ENCODE measurements at regions not wholly inside any gene's neighbourhood (a gene's known extent, or its start where the extent isn't known, plus 50 kb on each side); places are given as distances from the start of the nearest gene placed in this dataset.

DNA sequence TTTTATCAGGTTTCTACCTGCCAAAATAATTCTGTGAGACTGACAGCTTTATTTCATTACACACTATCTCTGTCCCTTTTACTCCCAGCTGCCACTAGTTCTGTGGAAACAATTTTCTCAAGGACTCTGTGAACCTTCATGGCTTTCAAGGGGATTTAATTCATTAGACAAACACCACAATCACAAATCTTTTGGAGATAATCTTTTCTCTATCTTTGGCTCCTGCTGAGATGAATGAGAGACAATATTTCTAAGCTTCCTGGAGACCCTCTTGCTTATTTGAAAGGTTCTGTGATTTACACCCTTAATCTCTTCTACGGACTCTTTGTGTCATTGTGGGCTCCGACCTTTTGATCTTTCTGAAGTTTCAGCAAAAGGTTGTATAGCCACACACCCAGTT is 222.6 kb downstream of the PRDM9 start:
- no peak for TF ChIP-seq POLR2A (IDR thresholded peaks at IDR 0.05)
- TF ChIP-seq, protein P1, sequence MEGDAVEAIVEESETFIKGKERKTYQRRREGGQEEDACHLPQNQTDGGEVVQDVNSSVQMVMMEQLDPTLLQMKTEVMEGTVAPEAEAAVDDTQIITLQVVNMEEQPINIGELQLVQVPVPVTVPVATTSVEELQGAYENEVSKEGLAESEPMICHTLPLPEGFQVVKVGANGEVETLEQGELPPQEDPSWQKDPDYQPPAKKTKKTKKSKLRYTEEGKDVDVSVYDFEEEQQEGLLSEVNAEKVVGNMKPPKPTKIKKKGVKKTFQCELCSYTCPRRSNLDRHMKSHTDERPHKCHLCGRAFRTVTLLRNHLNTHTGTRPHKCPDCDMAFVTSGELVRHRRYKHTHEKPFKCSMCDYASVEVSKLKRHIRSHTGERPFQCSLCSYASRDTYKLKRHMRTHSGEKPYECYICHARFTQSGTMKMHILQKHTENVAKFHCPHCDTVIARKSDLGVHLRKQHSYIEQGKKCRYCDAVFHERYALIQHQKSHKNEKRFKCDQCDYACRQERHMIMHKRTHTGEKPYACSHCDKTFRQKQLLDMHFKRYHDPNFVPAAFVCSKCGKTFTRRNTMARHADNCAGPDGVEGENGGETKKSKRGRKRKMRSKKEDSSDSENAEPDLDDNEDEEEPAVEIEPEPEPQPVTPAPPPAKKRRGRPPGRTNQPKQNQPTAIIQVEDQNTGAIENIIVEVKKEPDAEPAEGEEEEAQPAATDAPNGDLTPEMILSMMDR (IDR thresholded peaks at IDR 0.05), result no peak
- Histone ChIP-seq H3K4me3 (no peak overlapping the region), H3K9me3 (no peaks in the 10 kb centered on the region), H3K4me1 (no peaks in the 10 kb centered on the region), H3K27ac (no peak overlapping the region), H3K36me3 (no peaks in the 10 kb centered on the region), H3K27me3 (no peaks in the 10 kb centered on the region)
- no peak for DNase-seq
- intact Hi-C loops (cut with DNase I), result no loop called here
- WGBS, 2 donors, result 44 to 53% methylated on average over 2 of the region's 2 CpGs

DNA sequence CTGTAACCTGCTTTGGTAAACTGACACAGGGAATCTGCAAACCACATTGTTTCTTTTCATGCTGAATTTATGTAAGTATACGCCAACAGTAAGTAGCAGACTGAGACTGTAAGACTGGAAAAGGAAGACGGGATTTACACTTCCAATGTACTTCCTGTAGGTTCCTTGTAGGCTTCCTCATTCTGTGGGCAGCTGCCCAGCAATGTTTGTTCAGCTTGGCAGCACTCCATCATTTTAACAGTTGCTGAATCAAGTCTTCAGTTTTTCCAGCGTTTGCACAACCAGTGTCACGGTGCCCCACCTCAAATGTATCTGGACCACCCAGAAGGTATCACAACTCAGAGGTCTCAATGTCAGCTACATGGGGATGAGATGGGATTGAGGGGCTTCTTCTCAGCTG is 232.6 kb downstream of the PRDM9 start:
- no peak for DNase-seq

DNA sequence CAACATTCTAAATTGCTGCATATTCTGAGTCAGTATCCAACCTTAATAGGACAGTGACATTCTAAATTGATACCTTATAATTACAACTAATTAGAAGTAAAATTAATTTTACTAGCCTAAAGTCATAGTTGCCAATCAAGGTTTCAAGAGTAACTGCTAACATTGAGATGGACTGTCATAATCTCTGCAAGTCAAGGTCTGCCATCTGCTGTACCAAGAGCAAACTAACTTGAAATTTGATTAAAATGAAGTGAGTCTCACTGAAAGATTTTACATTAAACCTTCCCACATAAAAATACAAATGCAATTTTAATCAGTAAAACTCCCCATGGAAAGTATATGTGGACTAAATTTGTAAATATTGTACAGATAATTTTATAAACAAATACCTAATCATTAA is 235.3 kb downstream of the PRDM9 start:
- intact Hi-C loops (cut with DNase I), result no loop called here

More for the DNA sequence above, 232.6 kb downstream of the PRDM9 start:
- WGBS, 2 donors, result 48 to 51% methylated on average over 4 of the region's 4 CpGs
- Histone ChIP-seq H3K4me3 (no peak overlapping the region), H3K36me3 (no peaks in the 10 kb centered on the region), H3K4me1 (no peaks in the 10 kb centered on the region), H3K27me3 (no peaks in the 10 kb centered on the region), H3K9me3 (no peaks in the 10 kb centered on the region), H3K27ac (no peak overlapping the region)
- no peak for TF ChIP-seq POLR2A (IDR thresholded peaks at IDR 0.05)
- TF ChIP-seq, protein P1 (IDR thresholded peaks at IDR 0.05), result no peak
- intact Hi-C loops (cut with DNase I), result no loop called here

DNA sequence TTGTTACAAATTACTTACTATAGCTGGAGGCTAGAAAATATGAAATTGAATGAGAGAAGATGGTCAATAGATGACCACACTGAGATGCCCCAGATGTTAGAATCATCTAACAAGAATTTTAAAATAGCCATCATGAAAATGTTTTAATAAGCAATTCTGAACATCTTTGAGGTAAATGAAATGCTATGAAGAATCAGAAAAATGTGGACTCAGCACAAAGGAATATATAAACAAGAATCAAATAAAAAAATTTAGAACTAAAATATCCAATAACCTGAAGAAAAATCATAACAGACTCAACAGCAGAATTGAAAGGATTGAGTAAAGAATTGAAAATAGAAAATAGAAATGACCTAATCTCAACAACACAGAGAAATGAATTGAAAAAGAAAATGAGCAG is 248.5 kb downstream of the PRDM9 start:
- H3K9me3 ChIP-seq, result no peaks in the 10 kb centered on the region
- H3K4me3 ChIP-seq, result no peak overlapping the region
- no peak overlapping the region for H3K27ac ChIP-seq
- no peaks in the 10 kb centered on the region for H3K4me1 ChIP-seq
- H3K36me3 ChIP-seq, result no peaks in the 10 kb centered on the region
- intact Hi-C loops (cut with DNase I), result no loop called here
- no peak for TF ChIP-seq POLR2A (IDR thresholded peaks at IDR 0.05)
- TF ChIP-seq, protein P1 (IDR thresholded peaks at IDR 0.05), result no peak
- no peak for DNase-seq
- no peaks in the 10 kb centered on the region for H3K27me3 ChIP-seq

More for the DNA sequence above, 235.3 kb downstream of the PRDM9 start:
- no peak for DNase-seq
- Histone ChIP-seq H3K9me3 (no peaks in the 10 kb centered on the region), H3K27me3 (no peaks in the 10 kb centered on the region), H3K27ac (no peak overlapping the region), H3K36me3 (no peaks in the 10 kb centered on the region), H3K4me3 (no peak overlapping the region), H3K4me1 (no peaks in the 10 kb centered on the region)
- no peak for TF ChIP-seq POLR2A (IDR thresholded peaks at IDR 0.05)
- TF ChIP-seq, protein P1 (IDR thresholded peaks at IDR 0.05), result no peak

DNA sequence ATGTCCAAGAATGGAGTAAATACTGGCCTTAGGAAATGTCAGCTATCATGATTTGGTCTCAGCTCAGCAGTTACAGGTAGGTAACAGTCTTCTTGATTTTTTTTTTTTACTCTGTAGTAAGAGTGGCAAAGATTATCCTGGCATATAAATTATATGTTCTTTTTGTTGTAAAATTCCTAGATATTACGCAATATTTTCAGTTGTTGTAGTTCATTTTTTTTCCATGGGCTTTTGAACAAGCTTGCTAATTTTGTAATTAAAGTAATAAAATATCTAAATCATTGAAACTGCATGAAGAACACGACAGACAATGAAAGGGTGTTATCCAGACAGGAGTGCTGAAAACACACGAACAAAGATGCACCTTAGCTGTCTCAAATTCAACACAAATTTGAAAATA is 249.4 kb downstream of the PRDM9 start:
- no peak for DNase-seq
- TF ChIP-seq, protein P1 (IDR thresholded peaks at IDR 0.05), result no peak
- no peak for TF ChIP-seq POLR2A (IDR thresholded peaks at IDR 0.05)
- H3K27ac ChIP-seq, result no peak overlapping the region
- H3K36me3 ChIP-seq, result no peaks in the 10 kb centered on the region
- no peaks in the 10 kb centered on the region for H3K4me1 ChIP-seq
- no peak overlapping the region for H3K4me3 ChIP-seq
- 57 to 64% methylated on average over 3 of the region's 3 CpGs for WGBS, 2 donors
- no peaks in the 10 kb centered on the region for H3K27me3 ChIP-seq
- H3K9me3 ChIP-seq, result no peaks in the 10 kb centered on the region
- intact Hi-C loops (cut with DNase I), result no loop called here
